GM13977 (cell line): ENCODE measurements at regions not wholly inside any gene's neighbourhood (a gene's known extent, or its start where the extent isn't known, plus 50 kb on each side); places are given as distances from the start of the nearest gene placed in this dataset.

ENCODE experiments used
- DNase-seq: peaks from one replicate; pipeline ENCODE4 v3.0.0; 2012; ENCODE audit warnings: low spot score
- CTCF ChIP-seq: IDR thresholded peaks from 2 replicates; pipeline ENCODE4 v1.5.1; 2012; ENCODE audit warnings: mild to moderate bottlenecking, control low read depth; ENCODE audit not compliant: insufficient read depth; ENCODE audit errors: extremely low read depth, missing control alignments
- in situ Hi-C: fragments of 300-500 bp; cut with MboI; formaldehyde crosslinking; loops from one replicate; pipeline ENCODE4 v1.12.0; 2022; ENCODE audit warnings: low sequenced_read_pairs, low pct_unique_long_range_greater_than_20kb, mixed read lengths, inconsistent platforms; ENCODE audit not compliant: unreplicated experiment

GRCh38 chr21:35538386-35538785 is 489.3 kb upstream of the RUNX1 start:
- no peak for TF ChIP-seq CTCF
- no peak for DNase-seq
- in situ Hi-C loops: no loop called here

- no peak for DNase-seq
- TF ChIP-seq CTCF: no peak
- in situ Hi-C loops: no loop called here
Measured at GRCh38 chr21:35537604-35538003, 488.5 kb upstream of the RUNX1 start.

GRCh38 chr21:35533893-35534292 is 484.8 kb upstream of the RUNX1 start:
- no peak for DNase-seq
- no peak for TF ChIP-seq CTCF
- in situ Hi-C loops: no loop called here

GRCh38 chr21:35530766-35531165 is 481.7 kb upstream of the RUNX1 start:
- in situ Hi-C loops: no loop called here
- no peak for DNase-seq

GRCh38 chr21:35529171-35529863 is 480.2 kb upstream of the RUNX1 start:
- TF ChIP-seq CTCF: no peak
- in situ Hi-C loops: no loop called here
- DNase-seq: peak; percentile 48

More at GRCh38 chr21:35530766-35531165, 481.7 kb upstream of the RUNX1 start:
- TF ChIP-seq CTCF: no peak

GRCh38 chr21:35528116-35529042 is 479.3 kb upstream of the RUNX1 start:
- peak; percentile 26 for DNase-seq
- in situ Hi-C loops: no loop called here

More at GRCh38 chr21:35528116-35529042, 479.3 kb upstream of the RUNX1 start:
- TF ChIP-seq CTCF: no peak
